Activated naive CD4-positive, alpha-beta T cell (primary cell): ENCODE measurements at regions not wholly inside any gene's neighbourhood (a gene's known extent, or its start where the extent isn't known, plus 50 kb on each side); places are given as distances from the start of the nearest gene placed in this dataset.

ENCODE experiments used
- DNase-seq, 4 experiments: peaks; one replicate each; lab custom pipeline; 2025; lab: John Stamatoyannopoulos, UW

DNA sequence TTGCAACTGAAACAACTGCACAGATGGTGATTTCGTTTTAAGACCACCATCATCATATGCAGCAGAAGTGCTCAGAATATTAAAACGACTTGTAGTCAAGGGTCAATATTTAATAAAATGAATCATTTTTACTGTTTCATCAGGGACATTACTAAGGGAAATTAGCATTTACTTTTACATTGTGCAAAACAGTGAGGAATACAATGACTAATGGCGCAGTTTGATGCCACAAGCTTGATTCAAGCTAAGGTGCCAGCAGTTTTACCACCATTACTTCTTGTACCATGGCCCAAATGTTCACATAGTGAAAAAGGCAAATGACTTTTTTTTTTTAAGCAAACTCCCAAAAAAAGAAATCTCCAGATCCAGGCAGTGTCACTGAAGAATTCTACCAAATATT, 277.4 kb upstream of the CHRNA7 start:
- no peak for DNase-seq

DNA sequence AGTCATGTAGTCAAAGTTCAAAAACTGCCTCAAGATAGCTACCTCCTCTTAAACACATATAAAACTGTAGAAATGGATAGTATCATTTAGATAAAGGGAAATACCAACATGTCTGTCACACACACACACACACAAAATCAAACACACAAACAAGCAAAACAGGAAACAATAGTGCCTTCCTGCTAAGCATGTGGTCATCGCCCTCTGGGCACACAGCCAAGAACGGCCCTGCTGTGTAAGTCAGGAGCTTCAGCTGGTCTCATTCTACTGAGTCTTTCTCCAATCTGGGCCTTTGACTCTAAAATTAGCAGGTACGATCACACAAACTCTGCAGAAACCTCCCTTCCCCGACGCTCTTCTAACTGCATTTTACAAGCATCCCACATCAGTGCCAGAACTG, 272.2 kb upstream of the CHRNA7 start:
- no peak for DNase-seq

DNA sequence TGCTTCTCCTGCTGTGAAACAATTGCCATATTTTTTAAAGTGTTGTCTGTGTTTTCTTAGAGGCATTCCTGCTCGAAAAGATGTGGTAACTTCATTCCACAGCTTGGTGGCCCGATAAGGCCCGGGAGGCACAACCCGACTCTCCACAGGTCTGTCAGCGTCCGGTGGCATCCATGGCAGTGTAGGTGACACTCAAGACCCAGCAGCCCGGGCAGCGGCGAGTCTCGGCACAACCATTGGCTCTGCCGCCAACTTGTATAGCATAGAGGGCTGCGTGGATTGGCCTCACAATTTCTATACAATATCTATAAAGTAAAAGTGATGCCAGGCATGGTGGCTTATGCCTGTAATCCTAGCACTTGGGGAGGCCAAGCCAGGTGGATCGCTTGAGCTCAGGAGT, 262.3 kb upstream of the CHRNA7 start:
- no peak for DNase-seq

DNA sequence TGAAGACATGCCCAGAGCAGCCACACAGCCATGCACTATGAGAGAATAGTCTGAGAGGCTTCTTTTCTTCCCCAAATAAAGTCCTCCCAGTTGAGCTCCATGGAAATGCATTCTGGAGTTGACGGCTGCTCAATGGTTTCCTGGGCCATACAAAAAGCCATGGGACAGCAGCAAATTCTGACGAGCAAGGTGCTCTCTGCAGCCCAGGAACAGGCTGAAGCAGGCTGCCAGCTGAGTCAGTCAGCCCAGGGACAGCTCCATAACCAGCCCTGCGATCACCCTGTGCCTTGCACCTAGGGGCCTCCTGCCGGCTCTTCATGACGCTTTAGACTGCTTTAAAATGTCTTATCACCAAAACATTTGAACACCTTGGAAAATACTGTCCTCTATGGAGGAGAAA, 256.3 kb upstream of the CHRNA7 start:
- DNase-seq = no peak

DNA sequence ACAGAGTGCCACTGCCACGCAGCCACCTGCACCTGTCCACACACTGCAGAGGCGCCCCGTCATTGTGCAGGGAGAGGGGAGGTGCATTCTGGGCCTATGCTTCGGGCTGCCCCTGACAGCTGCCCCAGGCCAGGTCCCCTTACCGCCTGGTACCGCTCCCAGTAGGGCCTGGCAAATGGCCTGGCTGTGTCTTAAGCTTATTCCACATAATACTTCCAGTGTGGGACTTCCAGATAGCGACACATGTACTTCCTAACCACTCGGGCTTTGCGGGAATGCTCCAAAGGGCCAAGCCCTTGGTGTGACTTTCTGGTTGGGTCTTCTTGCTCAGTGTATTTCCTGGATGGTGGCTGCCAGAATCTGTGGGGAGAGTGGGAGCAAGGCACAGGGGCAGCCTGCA, 254.3 kb upstream of the CHRNA7 start:
- no peak for DNase-seq

DNA sequence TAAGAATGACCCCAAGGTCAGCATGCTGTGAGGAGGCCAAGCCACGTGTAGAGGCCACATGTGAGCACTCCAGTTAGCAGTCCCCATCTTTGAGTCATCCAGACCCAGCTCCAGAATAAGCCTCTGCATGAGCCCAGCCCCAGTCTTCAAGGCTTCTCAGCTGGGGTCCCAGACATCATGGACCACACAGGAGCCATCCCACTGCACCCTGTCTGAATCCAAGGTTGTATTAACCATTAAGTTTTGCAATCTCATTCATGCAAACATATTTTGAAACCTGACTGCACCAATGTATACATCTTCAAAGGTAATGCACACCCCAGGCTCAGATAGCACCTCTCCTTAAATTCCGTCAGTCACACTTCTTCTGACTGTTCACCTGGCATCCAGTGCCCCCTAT, 249.1 kb upstream of the CHRNA7 start:
- no peak for DNase-seq

DNA sequence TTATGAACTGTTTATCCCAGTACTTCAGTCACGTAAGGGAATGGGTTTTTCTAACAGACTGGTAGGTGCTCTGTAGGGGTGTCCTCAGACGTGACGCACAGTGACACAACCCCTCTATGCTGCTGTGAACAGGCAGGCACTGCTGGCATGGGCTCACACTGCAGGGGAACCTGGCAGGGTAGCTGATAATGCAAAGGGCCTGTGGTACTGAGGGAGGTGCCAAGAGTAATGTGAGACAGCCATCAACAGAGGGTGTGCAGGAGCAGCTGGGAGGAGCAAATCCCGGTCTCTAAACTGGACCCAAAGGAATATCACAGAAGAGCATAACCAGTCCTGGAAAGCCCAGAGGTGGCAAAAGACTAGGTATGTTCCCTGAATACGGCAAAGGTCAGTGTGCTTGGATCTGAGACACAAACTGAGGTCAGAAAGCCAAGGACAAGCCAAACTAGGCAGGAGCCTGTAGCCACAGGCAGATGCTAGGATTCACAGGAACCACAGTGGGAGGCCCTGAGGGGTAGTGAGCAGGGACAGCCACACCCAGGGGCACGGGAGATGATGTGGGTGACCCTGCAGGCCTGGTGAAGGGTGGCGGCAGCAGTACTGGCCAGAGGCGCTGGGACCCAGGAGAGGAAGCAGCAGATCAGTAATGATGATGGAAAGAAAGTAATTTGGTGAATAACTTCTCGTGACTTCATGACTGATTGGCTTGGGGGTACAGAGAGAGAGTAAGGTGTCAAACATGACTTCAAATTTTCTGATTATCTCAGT, 248.1 kb upstream of the CHRNA7 start:
- DNase-seq = no peak

DNA sequence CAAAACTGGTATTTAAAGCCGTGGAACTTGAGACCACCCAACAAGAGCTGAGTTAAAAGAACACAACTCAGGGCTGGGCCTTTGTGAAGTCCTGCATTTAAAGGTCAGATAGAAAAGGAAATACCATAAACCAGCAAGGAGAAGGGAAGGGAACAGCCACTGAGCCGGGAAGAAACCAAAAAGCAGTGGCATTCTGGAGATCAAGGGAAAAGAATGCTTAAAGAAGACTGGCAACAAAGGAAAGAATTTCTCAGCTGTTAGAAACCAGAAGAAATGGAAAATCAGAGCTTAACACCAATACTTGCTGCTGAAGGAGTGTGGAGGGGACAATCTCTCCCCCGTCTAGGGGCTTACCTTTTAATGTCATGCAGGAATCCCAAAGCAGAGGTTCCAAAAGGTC, 247.4 kb upstream of the CHRNA7 start:
- DNase-seq = no peak

DNA sequence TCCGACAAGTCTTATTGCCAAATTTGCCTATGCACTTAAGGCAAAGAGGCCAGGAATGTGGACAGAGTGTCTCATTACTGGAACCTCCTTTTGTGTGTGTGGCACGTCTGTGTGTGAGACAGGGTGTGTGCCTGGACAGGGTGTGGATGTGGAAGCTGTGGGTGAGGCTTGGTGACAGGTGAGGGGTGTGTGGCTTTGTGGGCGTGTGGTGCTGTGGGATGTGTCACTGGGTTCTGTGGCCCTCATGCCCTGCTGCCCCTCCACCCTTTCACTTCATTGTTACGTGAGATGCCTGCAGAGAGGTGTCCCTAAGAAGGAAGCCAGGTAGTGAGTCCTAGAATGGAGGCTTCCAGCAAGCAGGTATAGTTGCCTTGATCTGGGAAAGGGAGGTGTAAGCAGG, 244.0 kb upstream of the CHRNA7 start:
- DNase-seq = no peak

DNA sequence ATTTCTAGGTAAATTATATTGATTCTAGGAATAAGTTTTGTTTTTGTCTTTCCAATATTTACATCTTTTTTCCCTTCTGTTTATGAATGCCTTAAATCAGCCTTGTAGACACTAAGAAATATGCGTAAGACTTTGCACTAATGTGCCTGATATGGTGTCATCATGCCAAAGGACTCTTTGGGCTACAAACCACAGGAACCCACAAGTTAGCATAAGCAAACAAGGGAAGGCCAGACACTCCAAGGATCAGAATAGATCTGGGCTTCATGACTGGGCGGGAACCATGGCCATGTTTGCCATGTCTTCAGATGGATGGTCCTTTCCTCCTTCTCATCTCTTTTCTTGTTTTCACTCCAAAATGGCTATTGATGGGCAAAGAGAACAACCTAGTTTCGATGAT, 242.2 kb upstream of the CHRNA7 start:
- DNase-seq = no peak

DNA sequence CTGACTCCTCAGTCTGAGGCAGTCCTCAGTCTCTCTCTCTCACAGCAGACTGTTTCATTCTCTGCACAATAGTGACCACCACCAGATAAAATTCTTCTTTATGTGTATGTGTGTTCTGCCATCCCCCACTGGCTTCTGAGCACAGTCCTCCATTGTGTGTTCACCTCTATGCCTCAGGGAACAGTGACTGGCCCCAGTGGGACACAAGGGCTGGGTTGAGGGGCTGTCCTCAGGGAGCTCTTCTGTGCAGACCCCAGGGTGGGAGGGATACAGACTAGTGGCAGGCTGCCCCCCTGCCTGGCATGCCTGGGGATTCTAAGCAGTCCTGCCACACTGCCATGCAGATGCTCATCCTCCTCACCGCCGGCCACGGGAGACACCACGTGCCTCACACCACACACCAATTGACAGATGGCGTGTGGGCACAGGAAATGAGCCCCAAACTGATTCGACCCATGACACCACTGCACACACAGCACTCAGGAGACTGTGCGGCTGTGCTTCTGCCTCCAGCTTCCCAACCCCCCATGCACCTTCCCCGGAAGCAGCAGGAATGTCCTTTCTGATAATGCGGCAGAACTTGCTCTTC, 237.6 kb upstream of the CHRNA7 start:
- no peak for DNase-seq

DNA sequence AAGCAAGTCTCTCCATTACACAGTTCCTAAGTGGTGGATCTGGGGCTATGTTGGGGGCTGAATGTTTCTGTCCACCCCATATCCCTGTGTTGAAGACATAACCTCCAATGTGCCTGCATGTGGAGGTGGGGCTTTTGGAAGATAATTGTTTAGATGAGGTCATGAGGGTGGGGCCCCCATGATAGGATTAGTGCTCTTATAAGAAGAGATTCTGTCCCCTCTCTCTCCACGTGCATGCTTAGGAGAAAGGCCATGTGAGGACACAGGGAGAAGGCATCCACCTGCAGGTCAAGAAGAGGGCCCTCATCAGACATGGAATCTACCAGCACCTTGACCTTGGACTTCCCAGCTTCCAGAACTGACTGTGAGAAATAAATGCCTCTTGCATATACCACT, 231.0 kb upstream of the CHRNA7 start:
- DNase-seq = no peak

DNA sequence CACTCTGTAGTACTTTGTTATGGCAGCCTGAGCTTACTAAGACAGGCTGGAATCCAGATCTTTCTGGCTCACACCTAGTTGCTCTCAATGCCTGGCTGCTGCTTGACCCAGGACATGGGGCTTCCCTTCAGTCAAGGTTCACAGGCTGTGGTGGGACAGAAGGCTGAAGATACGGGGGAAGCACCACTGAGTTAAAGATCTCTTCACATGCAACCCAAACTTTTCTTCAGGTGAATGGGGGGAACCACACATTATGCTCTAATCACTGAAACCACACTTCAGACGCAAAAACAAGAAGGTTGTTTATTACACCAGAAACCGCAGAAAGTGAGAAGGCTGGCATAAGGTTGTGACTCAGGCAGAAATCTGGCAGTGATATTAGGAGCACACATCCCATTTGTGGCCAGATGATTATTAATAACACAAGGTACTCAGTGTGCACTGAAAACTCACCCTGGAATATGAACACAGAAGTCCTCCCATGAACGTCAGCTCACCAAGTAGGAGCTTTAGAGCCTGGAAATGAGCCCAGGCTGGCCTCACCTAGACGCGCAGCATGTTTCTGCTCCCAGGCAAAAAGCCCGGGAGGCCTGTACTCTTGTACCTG, 230.5 kb upstream of the CHRNA7 start:
- DNase-seq = no peak

DNA sequence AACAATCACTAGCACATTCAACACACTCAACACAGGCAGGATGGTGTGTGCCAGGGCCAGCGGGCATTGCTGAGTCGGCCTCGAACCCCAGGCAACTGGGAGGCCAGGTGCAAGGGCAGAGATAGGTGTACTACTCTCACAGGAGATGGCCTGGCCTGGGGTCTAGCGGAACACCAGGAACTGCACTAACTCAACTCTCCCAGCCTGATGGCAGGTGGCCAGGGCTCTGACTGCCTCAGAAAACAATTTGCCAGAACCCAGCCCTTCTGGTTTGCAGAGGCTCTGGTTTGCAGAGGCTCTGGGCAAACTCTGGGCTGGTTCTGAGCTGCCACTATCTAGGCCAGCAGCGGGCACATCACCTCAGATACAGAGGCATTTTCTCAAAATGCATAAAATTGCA, 229.2 kb upstream of the CHRNA7 start:
- no peak for DNase-seq

DNA sequence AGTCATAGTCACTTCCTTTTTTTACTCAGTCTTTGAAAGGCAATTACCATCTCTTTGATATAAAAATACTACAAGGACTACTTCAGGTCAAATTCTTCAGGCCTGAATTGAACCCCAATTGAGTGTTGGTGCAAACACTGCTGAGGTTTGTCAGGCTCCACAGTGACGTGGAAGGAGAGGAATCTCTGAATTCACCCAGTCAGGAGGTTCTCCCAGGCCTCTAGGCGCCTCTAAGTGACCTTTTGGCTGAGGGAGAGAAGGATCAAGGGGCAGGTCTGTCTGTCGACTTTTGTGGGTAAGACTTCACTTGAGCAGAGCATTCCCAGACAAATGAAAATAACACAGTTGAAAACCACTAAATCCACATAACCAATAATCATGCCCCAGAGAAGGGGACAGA, 227.6 kb upstream of the CHRNA7 start:
- DNase-seq = no peak

DNA sequence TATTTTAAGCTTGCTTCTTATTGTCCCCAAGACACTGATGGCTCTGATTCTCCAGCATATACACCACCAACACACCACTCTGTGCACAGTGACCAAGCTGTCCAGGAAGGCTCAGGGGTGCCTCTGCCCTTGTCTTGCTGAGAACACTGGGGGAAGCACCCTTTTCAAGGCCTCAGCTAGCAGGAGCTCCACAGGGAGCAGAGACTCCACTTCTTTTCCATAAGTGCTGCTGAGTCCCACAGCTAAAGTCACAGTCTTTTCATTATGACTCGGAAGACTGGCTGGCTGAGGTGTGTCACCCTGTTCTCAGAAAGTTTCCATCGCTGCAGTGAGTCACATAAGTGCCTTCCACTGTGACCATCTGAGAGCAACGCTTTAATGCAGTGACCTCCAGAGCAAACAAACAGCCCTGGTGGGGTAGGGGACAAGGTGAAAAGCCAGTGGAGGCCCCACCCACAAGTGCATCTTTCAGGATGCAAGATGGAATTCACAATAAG, 226.9 kb upstream of the CHRNA7 start:
- no peak for DNase-seq

DNA sequence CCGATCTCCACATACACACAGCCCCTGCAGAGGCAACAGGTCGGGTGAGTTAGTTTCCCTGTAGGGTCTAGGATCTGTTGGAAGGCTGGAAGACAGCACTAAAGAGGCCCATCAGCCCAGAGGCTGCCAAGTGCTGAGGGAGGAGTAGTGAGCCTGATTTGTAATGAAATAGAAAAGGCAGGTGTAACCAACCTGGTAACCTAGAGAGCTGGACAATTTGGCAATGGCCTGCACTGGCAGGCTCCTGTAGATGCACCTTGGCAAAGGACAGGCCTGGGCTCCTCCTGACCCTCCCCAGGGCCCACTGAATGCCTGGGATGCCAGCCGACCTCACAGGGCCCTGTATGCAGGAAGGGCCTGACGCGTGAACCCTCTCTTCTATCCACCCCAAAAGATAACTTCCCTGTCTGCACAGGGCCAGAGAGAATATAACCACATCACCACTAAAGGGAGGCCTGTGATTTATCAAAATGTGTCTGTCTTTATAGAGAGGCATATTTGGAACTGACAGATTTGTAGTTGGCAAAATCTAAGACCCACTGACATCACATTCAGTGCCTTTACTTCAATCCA, 225.1 kb upstream of the CHRNA7 start:
- no peak for DNase-seq

DNA sequence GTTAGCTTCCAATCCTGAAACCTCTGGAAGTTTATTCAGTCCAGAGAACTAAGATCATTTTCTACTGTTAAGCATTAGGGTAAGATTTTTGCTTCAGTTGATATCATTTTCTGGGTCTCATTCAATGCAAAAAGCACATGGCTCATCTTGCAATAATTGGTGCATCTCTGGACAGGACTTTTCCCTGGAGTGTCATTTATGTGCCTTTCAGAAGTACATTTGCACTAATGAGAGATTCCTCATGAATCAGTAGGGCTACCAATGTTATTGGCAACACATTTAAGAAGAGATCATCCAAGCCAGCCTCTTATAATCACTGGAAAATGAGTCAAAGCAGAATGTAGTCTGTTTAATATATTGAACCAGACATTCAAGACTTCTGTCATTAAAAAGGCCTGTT, 224.2 kb upstream of the CHRNA7 start:
- DNase-seq = no peak

DNA sequence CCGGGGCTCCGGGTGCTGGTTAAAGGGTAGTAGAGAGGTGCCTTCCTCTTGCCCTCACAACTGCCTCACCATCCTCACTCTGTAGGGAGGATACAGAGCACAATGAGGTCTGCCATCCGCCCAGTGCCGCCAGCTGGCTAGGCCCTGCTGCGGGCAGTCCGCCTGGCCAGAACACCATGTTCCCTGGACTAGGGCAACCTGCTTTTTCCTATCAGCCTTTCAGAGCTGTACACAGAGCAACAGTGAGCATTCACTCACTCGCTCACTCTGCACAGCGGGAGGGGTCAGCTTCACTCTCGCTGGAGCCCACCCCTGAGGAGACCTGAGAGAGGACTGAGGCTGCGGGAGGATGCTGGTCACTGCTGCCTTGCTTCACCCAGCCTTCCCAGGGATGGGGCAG, 218.7 kb upstream of the CHRNA7 start:
- no peak for DNase-seq

DNA sequence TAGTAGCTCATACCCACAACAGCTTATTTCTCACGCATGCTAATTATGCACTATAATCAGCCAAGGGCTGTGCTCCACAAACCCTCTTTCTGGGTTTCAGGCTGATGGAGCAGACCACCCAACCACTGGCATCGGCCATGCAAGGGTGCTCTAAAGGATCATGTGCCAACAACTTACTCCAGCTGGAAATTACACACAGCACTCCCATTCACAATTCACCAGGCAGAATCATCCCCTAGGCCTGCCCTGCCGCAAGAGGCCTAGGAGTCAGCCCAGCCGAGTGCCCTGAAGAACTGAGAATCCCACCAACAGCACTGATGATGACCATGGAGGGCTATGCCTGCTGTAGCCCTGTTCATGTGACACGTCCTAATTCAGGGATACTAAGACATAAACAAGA, 216.2 kb upstream of the CHRNA7 start:
- DNase-seq = no peak

DNA sequence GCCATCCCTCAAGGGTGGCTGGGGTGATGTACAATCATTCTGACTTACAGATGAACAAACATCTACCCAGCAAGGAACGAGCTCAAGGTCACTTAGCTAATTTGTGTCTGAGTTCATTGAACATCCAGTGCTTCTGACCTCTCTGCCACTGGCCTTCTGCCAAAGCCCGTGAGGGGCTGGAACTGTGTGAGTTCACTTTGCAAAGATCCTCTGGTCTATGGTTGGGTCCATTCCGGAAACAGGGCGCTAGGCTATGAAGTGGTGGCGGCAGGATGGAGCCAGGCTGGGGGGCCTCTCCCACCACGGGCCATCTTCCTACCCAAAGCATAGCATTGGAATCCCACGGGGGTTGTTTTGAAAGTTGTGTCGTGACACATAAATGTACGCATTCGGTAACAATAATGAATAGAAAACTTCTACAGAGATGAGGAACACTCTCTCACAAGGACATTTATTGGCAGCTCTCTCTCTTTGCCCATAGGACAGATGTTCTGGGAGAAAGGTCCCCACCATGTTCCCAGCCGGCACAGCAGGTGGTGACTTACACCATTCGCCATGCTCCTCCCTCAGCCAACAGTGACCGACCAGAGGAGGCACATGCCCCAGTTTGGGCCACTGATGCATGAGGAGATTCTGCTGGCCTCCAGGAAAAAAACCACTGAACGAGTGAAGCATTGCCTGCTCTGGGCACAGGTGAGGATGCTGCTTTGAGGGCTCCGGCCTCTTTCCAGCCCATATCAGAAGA, 214.7 kb upstream of the CHRNA7 start:
- no peak for DNase-seq

DNA sequence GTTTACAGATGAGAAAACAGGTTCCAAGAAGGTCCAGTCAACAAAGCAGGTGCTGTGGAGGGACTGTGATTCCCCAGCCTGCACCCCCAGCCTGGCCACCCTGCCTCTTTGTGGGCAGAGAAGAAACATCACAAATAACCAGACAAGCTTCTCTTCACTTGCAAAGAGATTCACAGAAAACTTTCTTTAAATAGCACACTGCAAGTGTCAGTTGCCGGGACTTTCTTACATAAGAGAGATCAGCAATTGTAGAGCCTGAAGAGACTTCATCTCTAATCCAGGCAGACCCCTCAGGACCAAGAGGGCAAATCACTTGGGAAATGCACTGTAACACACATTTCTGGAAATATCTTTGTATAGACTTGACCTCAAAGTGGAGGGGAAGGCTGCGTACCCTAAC, 207.9 kb upstream of the CHRNA7 start:
- DNase-seq = no peak

DNA sequence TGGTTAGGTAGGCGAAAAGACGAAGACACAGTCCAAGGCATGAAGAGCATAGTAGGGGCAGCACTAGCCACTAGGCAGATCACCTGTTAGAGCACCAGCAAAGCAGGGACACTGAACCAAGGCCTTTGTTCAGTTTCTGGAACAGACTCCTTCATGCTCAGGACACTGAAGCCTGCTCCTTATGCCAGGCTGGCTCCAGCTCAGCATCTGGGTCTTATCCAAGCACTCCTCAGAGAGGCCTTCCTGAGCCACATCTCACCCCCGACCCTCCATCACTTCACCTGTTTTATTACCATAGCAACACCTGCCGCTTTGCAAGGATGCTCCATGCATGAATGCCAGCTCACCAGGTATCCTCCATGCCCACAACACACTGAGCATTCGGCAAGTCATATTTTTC, 206.3 kb upstream of the CHRNA7 start:
- DNase-seq = no peak
